Spleen (tissue), 7 donors: ENCODE measurements at regions not wholly inside any gene's neighbourhood (a gene's known extent, or its start where the extent isn't known, plus 50 kb on each side); places are given as distances from the start of the nearest gene placed in this dataset.

Experiments
- CTCF ChIP-seq, 11 experiments: fragments of 200-600 bp in 7 of 11; fragments of 450-650 bp in 4 of 11; sonication (generic) in 4 of 11; IDR thresholded peaks in 8 of 11; conservative IDR thresholded peaks in 3 of 11; 1 replicate in 7 of 11; 2 replicates in 4 of 11; pipeline versions ENCODE4 v1.4.0 to v1.8.0; 2016 to 2021; ENCODE audit warnings: antibody characterized with exemption in 11 of 11, inconsistent platforms in 4 of 11, mild to moderate bottlenecking in 1 of 11
- POLR2A ChIP-seq, 3 donors: fragments of 450-650 bp; IDR thresholded peaks; one replicate each; pipeline ENCODE4 v1.5.1; 2017; ENCODE audit warnings: antibody characterized with exemption in 3 of 3, mild to moderate bottlenecking in 1 of 3
- donor health status: DM: no; HTN: no; CAD: no; lungs with moderate emphysema.
- donor health status: DM: no; HTN: no; CAD: no.
- donor health status: DM: no; HTN: no; CAD: no.

GRCh38 chr15:24862726-24863521 lies 91.9 kb upstream of the SNRPN start:
- TF ChIP-seq POLR2A (IDR thresholded peaks at IDR 0.05) (no peak), CTCF (IDR thresholded peaks at IDR 0.05 in 8 of 11, conservative IDR thresholded peaks at IDR 0.05 in 3 of 11) (no peak)
